A673 (cell line): ENCODE measurements at regions not wholly inside any gene's neighbourhood (a gene's known extent, or its start where the extent isn't known, plus 50 kb on each side); places are given as distances from the start of the nearest gene placed in this dataset.
"Not testable (repeated sequence)": the region's sequence is repeated elsewhere in the genome, so short reads cannot be mapped to it uniquely, and the experiment has no call there.

ENCODE experiments used
- BruUV-seq: library from RNA; stranded (reverse); fragments of 400-500 nt; replicated peaks from 2 replicates; lab custom pipeline; 2021; lab: Mats Ljungman, UMichigan
- CTCF ChIA-PET: fragments of 300-600 bp; sonication (Branson Sonifier 250); formaldehyde crosslinking; loops from one replicate; lab custom pipeline; 2022; ENCODE audit warnings: antibody characterized with exemption; lab: Charles Lee
- POLR2A ChIA-PET: fragments of 300-600 bp; sonication (Branson Sonifier 250); formaldehyde crosslinking; loops from one replicate; lab custom pipeline; 2022; ENCODE audit warnings: antibody characterized with exemption; ENCODE audit not compliant: low non-redundant PET; lab: Charles Lee
- DNase-seq: peaks from one replicate; pipeline ENCODE4 v3.0.0-alpha.2; 2015; ENCODE audit warnings: low spot score
- H3K27ac ChIP-seq: fragments of 200-600 bp; sonication (generic); 2 replicates; pipeline ENCODE4 v1.5.1; 2016; ENCODE audit warnings: mixed run types, low read depth, mild to moderate bottlenecking, mixed read lengths, antibody characterized with exemption, low read length; ENCODE audit not compliant: poor library complexity, severe bottlenecking
- H3K27me3 ChIP-seq: fragments of 200-600 bp; sonication (generic); replicated peaks from 2 replicates; pipeline ENCODE4 v1.6.1; 2017; ENCODE audit warnings: mixed run types, low read depth, mild to moderate bottlenecking, mixed read lengths, antibody characterized with exemption, low read length; ENCODE audit not compliant: insufficient read depth, poor library complexity
- H3K36me3 ChIP-seq: fragments of 200-600 bp; sonication (generic); 2 replicates; pipeline ENCODE4 v1.6.1; 2016; ENCODE audit warnings: mixed run types, mild to moderate bottlenecking, mixed read lengths, antibody characterized with exemption, low read length; ENCODE audit not compliant: insufficient read depth, poor library complexity, severe bottlenecking
- H3K4me1 ChIP-seq: fragments of 200-600 bp; sonication (generic); 2 replicates; pipeline ENCODE4 v1.6.1; 2017; ENCODE audit warnings: mixed run types, mild to moderate bottlenecking, mixed read lengths, antibody characterized with exemption, low read length; ENCODE audit not compliant: insufficient read depth, poor library complexity, severe bottlenecking
- H3K4me3 ChIP-seq: fragments of 200-600 bp; sonication (generic); 2 replicates; pipeline ENCODE4 v1.5.1; 2016; ENCODE audit warnings: low read depth, mixed run types, mild to moderate bottlenecking, mixed read lengths, low read length; ENCODE audit not compliant: poor library complexity, severe bottlenecking
- H3K9me3 ChIP-seq: fragments of 200-600 bp; sonication (generic); 2 replicates; pipeline ENCODE4 v1.6.1; 2016; ENCODE audit warnings: mixed run types, low read depth, mild to moderate bottlenecking, mixed read lengths, antibody characterized with exemption, low read length; ENCODE audit not compliant: poor library complexity, severe bottlenecking
- CTCF ChIP-seq: fragments of 300-800, 200-600 bp; sonication (generic); conservative IDR thresholded peaks from 2 replicates; pipeline ENCODE4 v1.5.1; 2017; ENCODE audit warnings: low read depth, mild to moderate bottlenecking, antibody characterized with exemption, low read length, moderate library complexity, mixed read lengths
- EZH2 ChIP-seq: fragments of 200-600 bp; sonication (generic); IDR thresholded peaks from 2 replicates; pipeline ENCODE4 v1.6.1; 2017; ENCODE audit warnings: borderline replicate concordance, low read depth, mild to moderate bottlenecking, mixed read lengths, antibody characterized with exemption, low read length; ENCODE audit not compliant: poor library complexity, severe bottlenecking
- intact Hi-C: fragments of 100-400 bp; cut with micrococcal nuclease; formaldehyde crosslinking; loops from one replicate; pipeline ENCODE4 v1.10.0; 2022; ENCODE audit not compliant: unreplicated experiment

GRCh38 chr4:109368661-109369060 lies 65.0 kb upstream of the SEC24B start:
- BruUV-seq, result no TSS peak
- Histone ChIP-seq H3K36me3 (no peaks in the 10 kb centered on the region), H3K27ac (no peak overlapping the region), H3K4me3 (no peak overlapping the region), H3K4me1 (no peaks in the 10 kb centered on the region), H3K9me3 (no peaks in the 10 kb centered on the region), H3K27me3 (no peaks in the 10 kb centered on the region)
- no peak for DNase-seq
- intact Hi-C loops, result no loop called here
- ChIA-PET POLR2A (no interaction called here), CTCF (no interaction called here)
- TF ChIP-seq EZH2 (no peak), CTCF (no peak)

- no peak for DNase-seq
- CTCF ChIA-PET, result no interaction called here
- Histone ChIP-seq H3K4me1 (no peaks in the 10 kb centered on the region), H3K27me3 (no peaks in the 10 kb centered on the region), H3K4me3 (no peak overlapping the region), H3K36me3 (no peaks in the 10 kb centered on the region), H3K27ac (no peak overlapping the region), H3K9me3 (no peaks in the 10 kb centered on the region)
- no TSS peak for BruUV-seq
- TF ChIP-seq CTCF (no peak), EZH2 (no peak)
- POLR2A ChIA-PET, result no interaction called here
- intact Hi-C loops, result no loop called here
These were observed 63.5 kb upstream of the COL25A1 start for GRCh38 chr4:109365939-109366338.

GRCh38 chr4:109365297-109365696 lies 62.8 kb upstream of the COL25A1 start:
- H3K27me3 ChIP-seq, H3K27ac ChIP-seq, DNase-seq, POLR2A ChIA-PET, H3K9me3 ChIP-seq, H3K4me1 ChIP-seq, CTCF ChIA-PET, intact Hi-C loops, H3K4me3 ChIP-seq, BruUV-seq, H3K36me3 ChIP-seq: not testable (repeated sequence)

GRCh38 chr4:109359040-109359646 lies 56.7 kb upstream of the COL25A1 start:
- intact Hi-C loops, result no loop called here
- H3K9me3 ChIP-seq, result no peaks in the 10 kb centered on the region
- no TSS peak for BruUV-seq
- no peak overlapping the region for H3K4me3 ChIP-seq
- no peak for DNase-seq
- no peak overlapping the region for H3K27ac ChIP-seq
- no peaks in the 10 kb centered on the region for H3K36me3 ChIP-seq
- POLR2A ChIA-PET, result no interaction called here
- CTCF ChIA-PET, result no interaction called here
- TF ChIP-seq EZH2 (no peak), CTCF (no peak)
- H3K27me3 ChIP-seq, result no peaks in the 10 kb centered on the region
- no peaks in the 10 kb centered on the region for H3K4me1 ChIP-seq
